T-helper 2 cell treated with Interferon-gamma antibody and Interleukin-4, amounts not matched to agents 5 μg/mL and 100 μg/mL, for 36 hours (primary cell): ENCODE measurements at regions not wholly inside any gene's neighbourhood (a gene's known extent, or its start where the extent isn't known, plus 50 kb on each side); places are given as distances from the start of the nearest gene placed in this dataset.
"Not testable (repeated sequence)": the region's sequence is repeated elsewhere in the genome, so short reads cannot be mapped to it uniquely, and the experiment has no call there.

Experiments
- DNase-seq: peaks from one replicate; pipeline ENCODE4 v3.0.0; 2021; ENCODE audit warnings: low spot score
- H3K27ac Mint-ChIP-seq: one replicate; pipeline ENCODE4 v1.8.0; 2021; ENCODE audit warnings: mild to moderate bottlenecking, mixed read lengths
- H3K27me3 Mint-ChIP-seq: one replicate; pipeline ENCODE4 v1.8.0; 2021; ENCODE audit warnings: low read depth, mixed read lengths
- H3K36me3 Mint-ChIP-seq: one replicate; pipeline ENCODE4 v1.8.0; 2021; ENCODE audit warnings: low read depth, mixed read lengths
- H3K4me1 Mint-ChIP-seq: one replicate; pipeline ENCODE4 v1.8.0; 2021; ENCODE audit warnings: low read depth, mixed read lengths
- H3K4me3 Mint-ChIP-seq: one replicate; pipeline ENCODE4 v1.8.0; 2022; ENCODE audit warnings: mild to moderate bottlenecking, moderate library complexity, mixed read lengths
- H3K9me3 Mint-ChIP-seq: one replicate; pipeline ENCODE4 v1.8.0; 2021; ENCODE audit warnings: mixed read lengths

GRCh38 chr4:12545812-12546211 is 938.3 kb downstream of the RAB28 start:
- Mint-ChIP-seq H3K9me3 (peaks cover 11% of the 10 kb centered on the region), H3K4me3 (no peak overlapping the region), H3K27me3 (no peaks in the 10 kb centered on the region), H3K4me1 (no peaks in the 10 kb centered on the region), H3K27ac (no peak overlapping the region), H3K36me3 (no peaks in the 10 kb centered on the region)
- no peak for DNase-seq

- H3K4me1 Mint-ChIP-seq: no peaks in the 10 kb centered on the region
- no peaks in the 10 kb centered on the region for H3K36me3 Mint-ChIP-seq
- no peaks in the 10 kb centered on the region for H3K27me3 Mint-ChIP-seq
- H3K4me3 Mint-ChIP-seq: no peak overlapping the region
- DNase-seq: no peak
- H3K27ac Mint-ChIP-seq: no peak overlapping the region
- peaks cover 14% of the 10 kb centered on the region for H3K9me3 Mint-ChIP-seq
Measured at GRCh38 chr4:12538162-12538561, 946.0 kb downstream of the RAB28 start.

- H3K36me3 Mint-ChIP-seq: no peaks in the 10 kb centered on the region
- no peaks in the 10 kb centered on the region for H3K4me1 Mint-ChIP-seq
- DNase-seq: no peak
- no peak overlapping the region for H3K27ac Mint-ChIP-seq
- no peaks in the 10 kb centered on the region for H3K27me3 Mint-ChIP-seq
- H3K4me3 Mint-ChIP-seq: no peak overlapping the region
- H3K9me3 Mint-ChIP-seq: peaks cover 6% of the 10 kb centered on the region
Measured at GRCh38 chr4:12534684-12535083, 949.5 kb downstream of the RAB28 start.

GRCh38 chr4:12519426-12519825 is 964.7 kb downstream of the RAB28 start:
- Mint-ChIP-seq H3K27ac (no peak overlapping the region), H3K36me3 (no peaks in the 10 kb centered on the region), H3K27me3 (no peaks in the 10 kb centered on the region), H3K4me1 (no peaks in the 10 kb centered on the region), H3K9me3 (peaks cover 13% of the 10 kb centered on the region), H3K4me3 (no peak overlapping the region)
- no peak for DNase-seq

- H3K27me3 Mint-ChIP-seq: no peaks in the 10 kb centered on the region
- H3K4me3 Mint-ChIP-seq: no peak overlapping the region
- H3K9me3 Mint-ChIP-seq: no peaks in the 10 kb centered on the region
- no peak for DNase-seq
- no peak overlapping the region for H3K27ac Mint-ChIP-seq
- no peaks in the 10 kb centered on the region for H3K4me1 Mint-ChIP-seq
- H3K36me3 Mint-ChIP-seq: no peaks in the 10 kb centered on the region
Measured at GRCh38 chr4:12507868-12508481, 976.2 kb downstream of the RAB28 start.

GRCh38 chr4:12500409-12500808 is 983.7 kb downstream of the RAB28 start:
- Mint-ChIP-seq H3K4me1 (no peaks in the 10 kb centered on the region), H3K4me3 (no peak overlapping the region)

GRCh38 chr4:12499693-12500092 is 984.4 kb downstream of the RAB28 start:
- no peak overlapping the region for H3K27ac Mint-ChIP-seq
- no peaks in the 10 kb centered on the region for H3K4me1 Mint-ChIP-seq
- no peaks in the 10 kb centered on the region for H3K36me3 Mint-ChIP-seq
- no peak overlapping the region for H3K4me3 Mint-ChIP-seq
- no peaks in the 10 kb centered on the region for H3K9me3 Mint-ChIP-seq
- no peaks in the 10 kb centered on the region for H3K27me3 Mint-ChIP-seq
- no peak for DNase-seq

More at GRCh38 chr4:12500409-12500808, 983.7 kb downstream of the RAB28 start:
- H3K27me3 Mint-ChIP-seq: no peaks in the 10 kb centered on the region
- DNase-seq: no peak
- no peaks in the 10 kb centered on the region for H3K9me3 Mint-ChIP-seq
- H3K27ac Mint-ChIP-seq: no peak overlapping the region
- H3K36me3 Mint-ChIP-seq: no peaks in the 10 kb centered on the region

GRCh38 chr4:12495211-12495610 is 988.9 kb downstream of the RAB28 start:
- Mint-ChIP-seq H3K36me3 (no peaks in the 10 kb centered on the region), H3K27ac (no peak overlapping the region), H3K27me3 (no peaks in the 10 kb centered on the region), H3K4me1 (no peaks in the 10 kb centered on the region), H3K4me3 (no peak overlapping the region), H3K9me3 (peaks cover 9% of the 10 kb centered on the region)
- no peak for DNase-seq

- H3K27ac Mint-ChIP-seq: no peak overlapping the region
Measured at GRCh38 chr4:12492730-12493393, 991.3 kb downstream of the RAB28 start.

GRCh38 chr4:12488672-12489071 is 995.5 kb downstream of the RAB28 start:
- Mint-ChIP-seq H3K4me3 (no peak overlapping the region), H3K27me3 (no peaks in the 10 kb centered on the region), H3K36me3 (no peaks in the 10 kb centered on the region), H3K27ac (no peak overlapping the region), H3K9me3 (peaks cover 33% of the 10 kb centered on the region), H3K4me1 (no peaks in the 10 kb centered on the region)
- DNase-seq: no peak

More at GRCh38 chr4:12492730-12493393, 991.3 kb downstream of the RAB28 start:
- Mint-ChIP-seq H3K36me3 (no peaks in the 10 kb centered on the region), H3K4me3 (no peak overlapping the region), H3K9me3 (peaks cover 16% of the 10 kb centered on the region), H3K4me1 (no peaks in the 10 kb centered on the region), H3K27me3 (no peaks in the 10 kb centered on the region)
- DNase-seq: no peak

- H3K27me3 Mint-ChIP-seq: no peaks in the 10 kb centered on the region
- no peaks in the 10 kb centered on the region for H3K4me1 Mint-ChIP-seq
- no peak for DNase-seq
- H3K9me3 Mint-ChIP-seq: peaks cover 35% of the 10 kb centered on the region
- no peak overlapping the region for H3K4me3 Mint-ChIP-seq
- no peak overlapping the region for H3K27ac Mint-ChIP-seq
- H3K36me3 Mint-ChIP-seq: no peaks in the 10 kb centered on the region
Measured at GRCh38 chr4:12487000-12487399, 997.1 kb downstream of the RAB28 start.

- DNase-seq: no peak
- H3K27me3 Mint-ChIP-seq: no peaks in the 10 kb centered on the region
- H3K4me3 Mint-ChIP-seq: no peak overlapping the region
- H3K9me3 Mint-ChIP-seq: peaks cover 22% of the 10 kb centered on the region
- H3K27ac Mint-ChIP-seq: no peak overlapping the region
- no peaks in the 10 kb centered on the region for H3K36me3 Mint-ChIP-seq
- no peaks in the 10 kb centered on the region for H3K4me1 Mint-ChIP-seq
Measured at GRCh38 chr4:12472087-12472486, 1012.1 kb downstream of the RAB28 start.

GRCh38 chr4:12471193-12471592 is 1012.9 kb downstream of the RAB28 start:
- H3K27ac Mint-ChIP-seq: no peak overlapping the region
- no peaks in the 10 kb centered on the region for H3K36me3 Mint-ChIP-seq
- no peaks in the 10 kb centered on the region for H3K4me1 Mint-ChIP-seq
- DNase-seq: no peak
- no peaks in the 10 kb centered on the region for H3K27me3 Mint-ChIP-seq
- no peak overlapping the region for H3K4me3 Mint-ChIP-seq
- H3K9me3 Mint-ChIP-seq: peaks cover 22% of the 10 kb centered on the region

GRCh38 chr4:12461576-12461975 is 1022.6 kb downstream of the RAB28 start:
- H3K27ac Mint-ChIP-seq, DNase-seq, H3K27me3 Mint-ChIP-seq, H3K36me3 Mint-ChIP-seq, H3K4me3 Mint-ChIP-seq, H3K4me1 Mint-ChIP-seq: not testable (repeated sequence)
- H3K9me3 Mint-ChIP-seq: peaks cover 27% of the 10 kb centered on the region

GRCh38 chr4:12459126-12459525 is 1025.0 kb downstream of the RAB28 start:
- no peak for DNase-seq
- H3K36me3 Mint-ChIP-seq: no peaks in the 10 kb centered on the region
- no peaks in the 10 kb centered on the region for H3K27me3 Mint-ChIP-seq
- H3K4me3 Mint-ChIP-seq: no peak overlapping the region
- H3K27ac Mint-ChIP-seq: no peak overlapping the region
- H3K4me1 Mint-ChIP-seq: no peaks in the 10 kb centered on the region
- peaks cover 22% of the 10 kb centered on the region for H3K9me3 Mint-ChIP-seq
